HG03064 (cell line): ENCODE measurements at regions not wholly inside any gene's neighbourhood (a gene's known extent, or its start where the extent isn't known, plus 50 kb on each side); places are given as distances from the start of the nearest gene placed in this dataset.
"Not testable (repeated sequence)": the region's sequence is repeated elsewhere in the genome, so short reads cannot be mapped to it uniquely, and the experiment has no call there.

ENCODE experiments used
- ATAC-seq: cut with Tn5 transposase; IDR thresholded peaks from one replicate; pipeline ENCODE4 v1.9.1; 2021; ENCODE audit warnings: low read depth; ENCODE audit not compliant: unreplicated experiment

GRCh38 chr1:173257805-173258204, 50.7 kb upstream of the TNFSF4 start:
- ATAC-seq: no peak

GRCh38 chr1:173258479-173259264, 51.5 kb upstream of the TNFSF4 start:
- ATAC-seq: no peak

GRCh38 chr1:173260329-173260728, 53.2 kb upstream of the TNFSF4 start:
- not testable (repeated sequence) for ATAC-seq

- ATAC-seq: no peak
Observed at GRCh38 chr1:173266841-173267240, 59.7 kb upstream of the TNFSF4 start.

GRCh38 chr1:173267453-173267945, 60.4 kb upstream of the TNFSF4 start:
- no peak for ATAC-seq

- ATAC-seq: no peak
Observed at GRCh38 chr1:173268261-173268660, 61.1 kb upstream of the TNFSF4 start.

- ATAC-seq: no peak
Observed at GRCh38 chr1:173268786-173269277, 61.7 kb upstream of the TNFSF4 start.

GRCh38 chr1:173269490-173270230, 62.5 kb upstream of the TNFSF4 start:
- ATAC-seq: no peak

- ATAC-seq: no peak
Observed at GRCh38 chr1:173270243-173270642, 63.1 kb upstream of the TNFSF4 start.

GRCh38 chr1:173271021-173271420, 63.9 kb upstream of the TNFSF4 start:
- not testable (repeated sequence) for ATAC-seq

GRCh38 chr1:173275496-173275895, 68.4 kb upstream of the TNFSF4 start:
- ATAC-seq: no peak

- ATAC-seq: peak; percentile 92
Observed at GRCh38 chr1:173276922-173277800, 70.0 kb upstream of the TNFSF4 start.

- ATAC-seq: no peak
Observed at GRCh38 chr1:173280899-173281660, 73.9 kb upstream of the TNFSF4 start.

GRCh38 chr1:173285048-173285447, 77.9 kb upstream of the TNFSF4 start:
- ATAC-seq: no peak

GRCh38 chr1:173287785-173288184, 80.7 kb upstream of the TNFSF4 start:
- ATAC-seq: no peak

- ATAC-seq: no peak
Observed at GRCh38 chr1:173293756-173294155, 86.6 kb upstream of the TNFSF4 start.

- no peak for ATAC-seq
Observed at GRCh38 chr1:173294843-173295242, 87.7 kb upstream of the TNFSF4 start.

- ATAC-seq: no peak
Observed at GRCh38 chr1:173295391-173295790, 88.3 kb upstream of the TNFSF4 start.

GRCh38 chr1:173295995-173296394, 88.9 kb upstream of the TNFSF4 start:
- no peak for ATAC-seq
